ENCODE measurements at regions not wholly inside any gene's neighbourhood (a gene's known extent, or its start where the extent isn't known, plus 50 kb on each side); places are given as distances from the start of the nearest gene placed in this dataset.

DNA sequence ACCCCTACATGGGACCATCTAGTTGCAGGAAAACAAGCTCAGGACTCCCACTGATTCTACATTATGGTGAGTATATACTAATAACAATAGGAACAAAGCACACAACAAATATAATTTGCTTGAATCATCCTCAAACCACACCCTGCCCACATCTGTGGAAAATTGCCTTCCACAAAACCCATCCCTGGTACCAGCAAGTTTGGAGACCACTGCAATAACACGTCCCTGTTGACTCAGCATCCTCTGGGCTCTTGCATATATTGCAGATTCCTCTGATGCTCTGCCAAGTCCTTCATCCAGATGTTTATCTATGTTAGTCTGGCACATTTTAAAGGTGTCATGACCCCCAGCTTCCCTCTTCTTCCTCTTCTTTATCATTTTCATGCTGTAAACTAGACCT lies 138.4 kb downstream of the PCTP start:
- TF ChIP-seq CTCF (IDR thresholded peaks at IDR 0.05) (no peak), POLR2A (IDR thresholded peaks at IDR 0.05; ENCODE audit: low read depth) (no peak), POLR2AphosphoS5 (IDR thresholded peaks at IDR 0.05) (no peak)
